Globus pallidus (tissue), 1 donor: ENCODE measurements at regions not wholly inside any gene's neighbourhood (a gene's known extent, or its start where the extent isn't known, plus 50 kb on each side); places are given as distances from the start of the nearest gene placed in this dataset.
"Not testable (repeated sequence)": the region's sequence is repeated elsewhere in the genome, so short reads cannot be mapped to it uniquely, and the experiment has no call there.

Source experiments
- DNase-seq: peaks from one replicate; pipeline ENCODE4 v3.0.0-alpha.2; 2015; ENCODE audit warnings: low spot score

DNA sequence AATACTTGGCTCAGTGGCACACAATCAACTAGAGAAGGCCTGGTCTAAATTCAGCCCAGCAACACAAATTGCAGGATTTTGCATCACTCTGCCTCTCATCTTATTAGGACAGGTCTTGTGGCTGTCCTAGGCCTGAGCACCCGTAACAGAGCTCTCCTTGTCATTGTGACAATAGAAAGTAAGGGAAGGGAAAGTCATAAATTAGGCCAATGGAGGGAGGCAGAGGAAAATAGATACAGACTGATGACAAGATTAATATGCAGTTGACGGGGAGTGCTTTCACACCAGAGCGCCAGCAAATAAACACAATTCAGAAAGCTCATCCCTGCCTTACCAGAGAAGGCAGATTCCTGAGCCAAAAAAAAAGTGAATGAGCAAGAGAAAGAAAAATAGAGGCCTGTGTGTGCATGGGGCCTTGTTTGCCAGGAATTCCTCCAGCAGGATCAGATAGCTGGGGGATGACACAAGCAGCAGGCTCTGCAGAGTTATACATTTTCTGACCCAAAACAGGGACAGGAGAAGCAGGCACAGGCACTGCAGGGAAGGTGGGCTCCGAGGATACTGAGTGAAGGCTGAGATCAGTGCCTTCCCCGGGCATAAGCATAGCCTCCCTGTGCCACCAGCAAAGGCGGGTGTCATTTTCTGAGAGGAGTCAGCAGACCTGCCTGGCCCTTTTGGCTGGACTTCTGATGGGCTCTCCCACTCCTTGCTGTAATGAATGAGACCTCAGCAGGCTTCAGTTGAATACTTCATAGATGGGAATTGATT lies 110.0 kb upstream of the SPAG17 start:
- peak; percentile 16 for DNase-seq

DNA sequence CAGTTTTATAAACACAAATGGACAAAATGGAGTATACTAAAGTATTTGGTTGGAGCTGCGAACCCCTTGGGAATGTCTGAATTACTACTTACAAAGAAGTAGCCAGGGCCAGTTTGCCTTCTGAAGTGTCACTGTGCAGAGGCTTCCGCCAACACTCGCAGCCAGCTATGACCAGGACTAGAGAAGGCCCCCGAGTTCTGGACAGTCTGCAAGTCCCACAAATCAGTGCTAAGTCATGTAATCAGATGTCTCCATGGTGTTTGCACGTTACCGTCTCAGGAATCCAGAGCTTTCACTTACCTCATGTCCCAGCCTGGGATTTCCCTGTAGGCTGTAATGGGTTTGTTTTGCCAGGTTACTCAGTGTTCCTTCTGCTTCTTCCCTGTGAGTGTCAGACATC lies 106.6 kb upstream of the SPAG17 start:
- no peak for DNase-seq

DNA sequence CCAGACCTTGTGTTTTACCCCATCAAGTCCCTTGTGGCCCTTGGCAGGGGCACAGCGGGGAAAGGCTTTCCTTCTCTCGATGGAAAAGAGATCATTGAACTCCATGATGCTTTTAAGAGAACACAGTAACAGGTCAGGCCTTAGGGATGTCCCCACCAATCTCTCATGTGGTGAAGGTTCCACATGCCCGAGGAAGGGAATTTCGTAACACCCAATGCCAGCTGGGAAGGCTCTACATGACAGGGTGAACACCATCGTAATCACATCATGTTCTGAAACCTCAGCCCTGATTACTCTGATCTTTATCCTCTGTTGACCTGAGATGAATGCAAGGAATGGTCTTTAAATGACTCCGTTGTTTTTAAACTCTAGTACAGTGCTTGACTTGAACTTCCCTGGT lies 105.5 kb upstream of the SPAG17 start:
- DNase-seq, result no peak

DNA sequence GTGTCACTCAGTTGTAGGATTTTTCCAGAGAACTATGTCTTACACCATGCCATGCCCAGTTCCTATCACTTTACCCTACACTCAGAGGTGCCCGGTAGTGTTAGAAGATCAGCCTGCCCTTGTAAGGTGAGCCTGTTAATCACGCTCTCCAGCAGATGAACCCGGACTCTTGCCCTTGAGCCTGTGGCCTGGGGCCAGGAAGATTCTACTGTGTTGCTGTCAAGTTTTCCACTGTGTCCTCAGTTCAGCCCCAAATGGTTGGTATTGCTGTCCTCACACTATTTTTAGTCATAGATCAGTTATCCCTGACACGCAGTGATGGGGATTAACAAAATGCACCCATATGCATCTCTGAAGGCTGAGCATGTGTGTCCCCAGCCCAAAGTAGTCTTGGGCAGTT lies 105.0 kb upstream of the SPAG17 start:
- DNase-seq, result no peak

DNA sequence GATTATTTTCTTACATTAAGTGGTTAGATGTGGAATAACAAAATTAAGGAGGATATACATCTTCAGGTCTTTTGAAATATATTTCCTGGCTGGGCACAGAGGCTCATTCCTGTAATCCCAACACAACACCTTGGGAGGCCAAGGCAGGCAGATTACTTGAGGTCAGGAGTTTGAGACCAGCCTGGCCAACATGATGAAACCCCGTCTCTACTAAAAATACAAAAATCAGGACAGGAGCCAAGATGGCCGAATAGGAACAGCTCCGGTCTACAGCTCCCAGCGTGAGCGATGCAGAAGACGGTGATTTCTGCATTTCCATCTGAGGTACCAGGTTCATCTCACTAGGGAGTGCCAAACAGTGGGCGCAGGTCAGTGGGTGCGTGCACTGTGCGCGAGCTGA lies 95.6 kb upstream of the SPAG17 start:
- not testable (repeated sequence) for DNase-seq

DNA sequence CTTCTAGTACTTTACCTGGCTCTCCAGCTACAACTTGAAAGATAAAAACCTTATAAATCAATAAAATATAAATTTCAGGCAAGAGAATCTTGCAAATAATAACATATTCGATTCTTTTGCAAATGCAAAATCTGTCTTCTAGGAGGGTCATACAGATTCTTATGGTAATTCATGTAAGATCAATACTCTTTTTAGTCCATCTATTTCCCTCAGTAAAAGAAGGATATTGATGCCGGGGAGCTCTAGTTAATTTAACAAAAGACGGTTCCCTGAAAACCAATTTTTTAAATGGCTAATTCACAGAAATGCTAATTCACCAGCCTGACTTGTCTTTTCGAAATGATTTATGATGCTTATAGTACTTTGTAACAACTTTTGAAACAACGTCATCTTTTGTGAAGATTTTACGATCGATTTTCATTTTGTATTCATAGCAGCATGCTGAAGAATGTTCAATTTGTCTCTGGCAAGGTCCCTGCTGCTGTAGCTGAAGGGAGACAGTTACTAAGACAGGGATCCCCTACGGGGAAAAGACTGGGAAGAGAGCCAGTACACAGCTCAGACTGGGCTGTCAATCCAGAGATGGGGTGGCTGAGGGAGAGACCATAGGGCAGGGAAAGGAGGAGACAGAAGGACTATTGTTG lies 90.6 kb upstream of the SPAG17 start:
- peak; percentile 26 for DNase-seq

DNA sequence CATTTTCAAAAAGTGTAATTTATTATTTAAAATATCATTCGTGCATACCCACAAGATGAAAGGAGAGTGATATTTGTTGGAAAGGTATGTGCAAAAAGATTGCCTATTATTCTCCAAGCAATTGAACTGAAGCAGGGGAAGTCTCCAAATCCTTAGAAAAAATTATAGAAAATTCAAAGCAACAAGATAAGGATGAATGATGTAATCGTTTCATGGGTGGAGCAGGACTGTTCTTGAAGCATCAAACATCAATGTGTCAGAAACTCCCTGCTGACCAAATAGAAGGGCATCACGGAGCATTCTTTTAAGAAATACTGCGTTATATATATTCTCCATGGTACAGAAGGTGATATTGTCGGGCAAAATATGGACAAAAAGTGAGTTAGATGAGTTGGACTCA lies 87.9 kb upstream of the SPAG17 start:
- no peak for DNase-seq

DNA sequence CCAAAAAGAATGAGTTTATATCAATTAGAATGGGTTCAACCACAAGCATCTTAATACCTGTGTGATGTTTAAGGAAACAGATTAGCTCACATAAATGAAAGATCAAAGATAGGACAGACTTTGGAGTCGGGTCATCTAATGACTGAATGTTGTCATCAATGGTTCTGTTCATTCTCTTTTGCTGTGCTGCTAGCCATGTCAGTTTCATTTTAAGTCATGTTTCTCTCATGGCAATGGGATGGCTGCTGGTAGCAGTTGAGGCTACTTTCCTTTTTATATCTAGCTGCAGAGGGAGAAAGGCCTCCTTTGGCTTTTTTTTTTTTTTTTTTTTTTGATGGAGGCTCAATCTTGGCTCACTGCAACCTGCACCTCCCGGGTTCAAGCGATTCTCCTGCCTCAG lies 86.9 kb upstream of the SPAG17 start:
- no peak for DNase-seq

DNA sequence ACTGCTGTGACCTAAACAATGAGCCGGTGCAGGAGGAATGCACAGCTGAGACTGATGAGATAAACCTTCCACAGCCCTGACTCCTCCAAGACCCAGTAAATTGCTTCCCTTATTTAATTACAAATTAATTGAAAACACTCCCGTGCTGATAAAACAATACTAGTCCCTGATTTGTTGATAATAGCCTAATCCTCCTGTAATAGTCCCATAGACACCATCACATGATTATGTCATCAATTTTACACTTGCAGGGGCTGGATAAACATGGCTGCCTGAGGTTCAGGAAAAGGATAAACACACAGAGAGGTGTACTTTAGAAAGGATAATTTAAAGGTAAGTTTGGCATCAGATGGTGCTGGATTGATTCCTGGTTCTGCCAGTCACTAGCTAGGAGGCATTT lies 84.6 kb upstream of the SPAG17 start:
- DNase-seq, result no peak

DNA sequence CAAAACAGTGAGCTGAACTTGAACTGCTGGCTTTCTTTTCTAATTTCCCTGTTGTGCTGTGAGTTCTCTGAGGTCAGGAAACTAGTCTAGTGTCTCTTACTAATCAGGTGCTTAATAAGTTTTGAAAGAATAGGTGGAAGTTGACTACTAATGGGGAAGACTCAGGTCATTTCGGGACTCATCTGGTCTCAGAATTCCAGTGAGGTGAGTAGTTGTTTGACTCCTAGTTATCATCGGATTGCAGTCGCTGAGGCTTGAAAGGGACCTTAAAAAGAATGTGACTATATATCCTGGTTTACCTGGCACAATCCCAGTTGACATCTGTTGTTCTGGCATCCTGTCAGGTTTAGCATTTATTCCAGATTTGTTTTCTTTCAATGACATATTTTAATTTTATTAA lies 81.4 kb upstream of the SPAG17 start:
- no peak for DNase-seq

DNA sequence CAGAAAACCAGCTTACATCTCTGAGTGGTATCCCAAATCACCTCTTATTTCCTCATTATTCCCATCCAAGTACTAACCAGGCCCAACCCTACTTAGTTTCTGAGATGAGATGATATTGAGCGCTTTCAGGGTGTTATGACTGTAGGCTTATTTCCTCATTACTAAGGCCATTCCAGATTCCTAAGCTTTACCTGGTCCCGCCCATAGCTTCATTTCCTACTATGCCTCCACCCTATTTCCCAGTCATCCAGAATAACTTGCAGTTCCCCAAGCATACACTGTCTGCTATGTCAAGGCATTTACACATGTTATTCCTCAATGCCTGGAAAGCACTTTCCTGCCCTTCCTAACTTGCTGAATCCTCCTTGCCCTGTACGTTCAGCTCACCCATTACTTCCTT lies 79.3 kb upstream of the SPAG17 start:
- DNase-seq, result no peak

DNA sequence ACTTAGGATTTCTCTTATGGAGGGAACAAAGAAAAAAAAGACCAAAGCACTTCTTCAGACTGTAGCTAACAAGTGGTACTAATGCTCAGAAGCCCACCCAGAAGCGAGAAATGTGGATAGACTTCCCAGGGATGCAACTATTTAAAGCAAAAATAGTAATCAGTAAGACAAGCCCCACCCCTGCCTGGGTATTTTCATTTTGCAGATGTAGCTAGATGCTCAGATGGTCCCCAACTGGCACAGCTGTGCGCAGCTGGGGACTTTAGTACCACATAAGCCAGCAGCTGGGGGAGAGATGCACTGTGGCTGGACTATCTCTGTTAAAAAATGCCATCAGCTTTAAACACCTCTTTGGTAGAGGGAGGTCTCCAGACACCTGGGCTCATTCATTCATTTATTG lies 77.8 kb upstream of the SPAG17 start:
- no peak for DNase-seq

DNA sequence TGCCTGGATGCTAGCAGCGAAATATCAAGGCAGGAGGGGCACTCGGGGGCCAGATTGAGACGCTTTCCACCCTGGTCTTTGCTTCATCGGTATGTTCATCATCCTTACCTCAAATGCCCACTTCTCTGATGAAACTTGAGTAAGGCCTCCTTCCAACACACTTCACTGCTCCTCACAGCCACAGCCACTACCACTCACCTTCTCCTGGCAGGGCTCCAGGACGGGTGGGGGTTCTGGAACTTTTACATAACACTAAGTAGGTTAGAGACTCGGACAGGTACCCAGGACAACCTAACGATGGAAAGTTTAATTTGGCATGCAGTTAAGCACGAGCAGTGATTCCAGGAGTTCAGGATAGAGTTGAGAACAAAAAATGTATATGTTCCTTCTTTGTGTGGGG lies 73.9 kb upstream of the SPAG17 start:
- DNase-seq, result no peak

DNA sequence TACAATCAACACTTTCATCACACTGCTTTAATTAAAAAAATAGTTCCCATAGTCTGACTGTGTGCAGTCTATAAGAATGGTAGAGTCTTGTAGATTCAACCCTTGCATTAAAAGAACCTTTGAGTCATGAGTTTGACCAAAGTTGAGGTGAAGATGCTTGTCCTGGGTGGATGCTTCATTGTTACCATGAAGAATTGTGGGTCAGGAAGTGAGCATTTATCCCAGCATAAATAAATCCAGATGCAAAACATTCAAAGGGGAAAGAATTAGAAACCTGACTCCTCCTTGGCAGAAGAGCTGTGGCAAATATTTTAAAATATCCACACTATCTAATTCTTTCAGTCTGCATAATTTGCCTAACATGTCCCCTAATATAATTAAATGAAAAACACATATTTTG lies 72.9 kb upstream of the SPAG17 start:
- DNase-seq, result no peak

DNA sequence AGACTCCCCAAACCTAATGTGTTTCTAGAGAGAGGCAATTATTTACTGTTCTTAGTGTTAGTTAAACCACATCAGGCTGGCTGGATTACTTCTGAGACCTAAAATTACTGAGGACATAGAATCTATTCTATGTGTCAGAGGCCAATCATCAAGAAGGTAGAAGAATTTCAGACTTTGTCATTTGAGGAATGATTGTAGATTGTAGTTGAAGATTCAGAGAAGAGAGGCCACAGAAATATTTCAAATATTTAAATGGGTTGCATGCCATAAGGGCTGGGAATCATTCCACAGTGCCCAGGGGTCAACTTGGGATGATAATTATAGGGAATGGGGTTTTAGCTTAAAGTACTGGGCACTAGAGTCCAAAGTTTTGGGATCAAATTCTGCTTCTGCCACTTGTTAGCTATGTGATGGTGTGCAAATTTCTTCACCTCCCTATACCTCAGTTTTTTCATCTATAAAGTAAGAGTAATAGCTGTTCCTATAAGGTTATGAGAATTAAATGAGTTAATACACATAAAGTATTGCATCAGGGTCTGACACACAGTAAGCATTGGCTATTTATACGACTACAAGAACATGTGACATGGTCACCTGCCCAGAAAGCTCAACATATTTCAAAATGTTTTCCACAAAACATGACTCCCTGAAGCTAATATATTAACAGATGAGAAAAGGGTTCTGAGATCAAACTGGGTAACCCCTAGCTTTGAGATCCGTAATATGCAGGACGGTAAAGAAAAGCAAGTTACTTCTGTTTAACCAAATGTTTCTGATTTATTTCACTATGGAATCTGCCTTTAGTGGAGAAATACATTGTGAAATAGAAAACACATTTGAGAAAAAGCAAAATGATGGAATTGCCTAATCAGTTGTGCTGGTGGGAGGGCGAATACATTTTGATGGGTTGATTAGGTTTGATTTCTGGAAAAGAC lies 69.7 kb upstream of the SPAG17 start:
- no peak for DNase-seq

DNA sequence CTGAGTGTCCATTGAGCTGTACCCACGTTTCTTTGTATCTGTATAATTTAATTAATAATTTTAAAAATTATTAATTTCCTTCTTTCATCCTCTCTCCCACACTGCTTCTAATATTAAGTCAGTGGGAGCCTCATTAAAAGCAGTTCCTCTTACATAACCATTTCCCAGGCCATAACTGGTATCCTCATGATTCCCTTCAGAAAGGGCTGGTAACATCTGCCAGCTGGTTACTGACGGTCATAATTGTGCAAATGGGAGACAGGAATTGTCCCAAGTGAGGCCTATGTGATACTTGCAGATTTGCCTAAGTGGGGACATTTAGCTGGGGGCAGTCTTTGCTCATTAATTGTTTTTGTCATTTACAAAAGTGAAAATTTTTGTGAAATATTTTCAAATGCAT lies 69.0 kb upstream of the SPAG17 start:
- DNase-seq, result no peak

DNA sequence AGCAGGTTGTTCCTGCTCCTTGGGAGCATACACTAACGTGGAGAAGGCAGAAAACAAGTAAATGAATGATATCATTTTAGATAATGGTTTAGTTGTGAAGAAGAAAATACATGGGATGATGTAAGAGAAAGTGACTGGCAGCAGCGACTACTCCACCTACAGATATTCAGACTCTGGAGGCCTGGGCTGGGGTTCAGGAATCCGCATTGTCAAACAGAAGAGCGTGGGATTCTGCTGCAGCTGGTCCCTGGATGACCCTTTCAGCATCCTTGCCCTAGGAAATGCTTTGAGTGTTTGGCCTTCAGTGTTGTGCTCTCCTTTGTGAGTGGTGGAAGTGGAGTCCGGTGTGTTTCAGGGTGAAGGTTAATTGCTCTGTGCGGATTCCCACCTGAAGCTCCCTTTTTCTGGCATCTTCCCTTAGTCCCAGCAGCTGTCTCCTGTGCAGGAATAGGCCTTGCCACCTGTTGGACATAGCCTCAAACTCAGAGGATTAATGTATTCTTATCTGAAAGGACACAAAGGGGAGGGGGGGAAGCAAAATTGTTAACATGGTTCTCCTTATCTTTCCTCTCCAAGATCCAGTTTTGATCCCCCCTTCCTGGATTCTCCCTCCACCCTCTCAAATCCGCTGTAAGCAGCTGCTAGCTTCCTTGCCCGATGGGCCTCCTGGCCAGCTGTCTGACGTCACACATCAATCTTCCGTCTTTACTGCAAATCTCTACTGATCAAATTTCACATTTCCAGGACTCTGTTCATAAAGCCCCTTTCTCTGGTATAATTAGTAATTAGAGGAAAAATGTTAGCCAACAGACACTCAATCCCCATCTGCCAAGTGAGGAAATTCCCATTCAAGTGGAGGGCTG lies 68.3 kb upstream of the SPAG17 start:
- no peak for DNase-seq

DNA sequence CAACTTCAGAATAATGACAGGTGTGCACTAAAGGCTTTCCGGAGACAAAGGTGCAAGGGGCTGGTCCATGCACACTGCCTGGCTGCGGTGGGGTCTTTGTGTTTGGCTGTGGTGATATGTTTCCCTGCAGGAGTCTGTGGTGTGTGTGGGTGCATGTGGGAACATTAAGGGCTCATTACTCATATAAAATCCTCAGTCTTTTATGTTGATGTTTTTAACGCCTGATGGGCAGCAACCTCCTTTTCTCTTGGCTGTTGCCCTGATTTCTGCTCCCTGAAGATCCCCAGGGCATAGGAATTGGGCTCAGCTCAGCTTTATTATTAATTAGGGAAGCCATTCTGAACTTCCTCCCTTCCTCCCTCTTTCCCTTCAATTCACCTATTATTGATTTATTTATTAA lies 67.6 kb upstream of the SPAG17 start:
- DNase-seq, result no peak

DNA sequence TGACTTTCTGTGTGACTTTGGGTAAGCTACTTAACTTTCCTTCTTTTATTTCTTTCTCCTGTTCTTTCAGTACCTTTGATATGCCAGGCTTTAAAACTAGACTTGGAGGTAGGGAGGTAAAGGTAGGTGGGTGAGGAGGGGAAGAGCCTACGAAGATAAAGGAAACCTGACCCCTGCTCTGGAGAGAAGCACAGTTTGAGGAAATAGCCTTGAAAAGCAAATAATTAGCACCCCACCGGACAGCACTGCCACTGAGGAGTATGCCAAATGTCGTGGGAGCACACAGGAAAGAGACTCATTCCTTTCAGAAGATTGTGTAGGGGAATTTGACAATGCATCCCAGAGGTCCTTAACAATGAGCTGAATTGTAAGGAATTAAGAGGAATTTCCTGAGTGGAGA lies 65.2 kb upstream of the SPAG17 start:
- no peak for DNase-seq

DNA sequence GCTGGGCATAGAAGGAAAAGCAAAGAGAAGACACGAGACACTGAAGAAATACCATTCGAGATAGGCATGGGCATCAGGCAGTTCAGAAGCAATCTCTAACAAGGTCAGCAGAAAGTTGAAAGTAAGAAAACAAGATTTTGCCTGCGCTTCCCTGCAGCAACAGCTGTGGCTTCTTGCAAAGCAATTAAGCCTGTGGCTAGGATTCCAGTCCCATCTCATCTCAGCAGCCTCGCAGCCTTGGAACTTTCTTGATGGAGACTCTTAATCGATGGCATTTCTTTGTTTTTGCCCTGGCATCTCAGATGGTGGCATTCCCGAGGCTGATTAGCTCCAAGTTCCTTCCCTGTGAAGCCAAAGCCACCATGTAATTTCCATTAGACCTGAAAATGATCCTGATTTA lies 64.6 kb upstream of the SPAG17 start:
- DNase-seq, result no peak

DNA sequence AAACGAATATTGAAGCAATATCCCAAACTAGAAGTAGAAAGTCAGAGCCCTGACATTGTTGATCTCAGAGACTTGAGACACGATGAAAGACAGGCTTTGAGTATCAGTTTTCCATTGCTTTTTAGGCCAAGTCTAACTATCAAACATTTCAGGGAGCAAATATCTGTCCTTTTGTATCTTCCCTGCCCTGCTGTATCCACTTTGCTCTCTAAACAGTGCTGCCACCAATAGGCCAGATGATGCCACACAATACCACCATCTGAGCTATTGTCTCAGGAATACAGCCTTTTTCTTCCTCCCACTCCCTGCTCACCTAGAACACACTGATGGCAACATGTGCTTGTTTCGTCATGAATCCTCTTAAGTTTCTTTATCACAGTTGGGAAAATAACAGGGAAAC lies 62.6 kb upstream of the SPAG17 start:
- no peak for DNase-seq

DNA sequence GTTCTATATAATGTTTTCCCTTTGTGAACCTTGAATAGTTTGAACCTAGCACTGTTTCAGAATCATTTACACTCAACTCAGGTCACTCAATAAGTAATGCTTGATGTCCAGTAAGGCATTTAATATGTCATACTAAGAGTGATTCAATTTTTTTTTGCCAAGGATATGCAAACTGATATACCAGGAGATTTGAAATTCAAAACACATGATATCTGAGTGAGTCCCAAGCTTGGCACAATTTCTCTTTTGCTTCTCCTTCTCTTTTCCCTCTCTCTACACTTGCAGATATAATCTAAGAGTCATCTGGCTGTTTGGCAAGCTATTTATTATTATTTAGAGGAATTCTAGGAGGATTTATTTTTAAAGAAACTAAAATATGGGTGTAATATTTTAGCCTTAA lies 61.6 kb upstream of the SPAG17 start:
- DNase-seq, result no peak
